T-helper 1 cell treated with Interleukin-12 subunit alpha and Interleukin-12 subunit beta and Interleukin-4 antibody, amounts not matched to agents 30 ng/mL and 1 ng/mL, for 36 hours (primary cell): ENCODE measurements at regions not wholly inside any gene's neighbourhood (a gene's known extent, or its start where the extent isn't known, plus 50 kb on each side); places are given as distances from the start of the nearest gene placed in this dataset.

ENCODE experiments used
- intact Hi-C: fragments of 100-400 bp; cut with micrococcal nuclease; formaldehyde crosslinking; loops from one replicate; pipeline ENCODE4 v1.15.1; 2024

DNA sequence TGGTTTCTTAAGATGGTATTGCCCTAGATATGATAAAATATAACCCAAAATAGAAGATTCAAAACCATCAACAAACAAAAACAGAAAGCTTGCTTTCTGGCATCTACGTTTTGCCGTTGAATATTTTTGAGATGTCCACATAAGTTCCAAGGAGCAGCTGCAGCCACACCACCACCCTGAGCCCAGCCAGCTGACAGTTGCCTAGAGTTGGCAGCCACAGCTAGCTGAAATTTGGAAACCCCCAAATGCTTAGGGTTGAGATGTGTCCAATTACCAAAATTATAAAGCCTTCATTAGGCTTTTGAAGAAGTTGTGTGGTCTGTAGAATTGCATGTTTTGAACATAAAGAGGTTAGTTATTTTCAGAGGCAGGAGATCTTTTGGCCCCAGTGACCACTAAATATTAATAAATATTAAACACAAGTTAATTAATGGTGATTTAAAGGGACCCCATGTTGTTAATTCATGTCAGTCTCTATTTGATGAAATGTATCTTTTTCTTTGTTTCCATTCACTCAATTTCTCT is 118.1 kb upstream of the DTNA start:
- intact Hi-C loops: no loop called here

GRCh38 chr18:34592481-34592880 is 117.6 kb upstream of the DTNA start:
- intact Hi-C loops: no loop called here

DNA sequence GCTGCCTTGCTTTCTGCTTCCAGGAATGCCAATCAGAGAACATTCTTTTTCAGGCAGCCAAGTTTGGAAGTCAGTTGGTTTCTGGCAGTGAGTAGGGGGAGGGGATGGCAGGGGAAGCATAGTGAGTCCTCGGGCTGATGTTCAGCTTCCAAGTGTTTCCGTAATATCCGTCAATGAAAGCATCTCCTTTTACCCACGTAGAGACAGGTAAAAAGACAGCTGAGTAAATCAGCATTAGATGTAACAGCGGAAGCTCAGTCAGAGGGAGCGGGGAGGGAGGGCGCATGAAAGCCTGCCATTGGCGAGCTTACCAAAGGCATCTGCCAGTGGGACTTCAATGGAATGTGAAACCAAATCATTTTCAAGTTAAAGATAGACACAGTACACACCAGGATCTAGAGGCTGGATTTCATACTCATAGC is 117.1 kb upstream of the DTNA start:
- intact Hi-C loops: no loop called here

- intact Hi-C loops: no loop called here
Measured at GRCh38 chr18:34594266-34594665, 115.8 kb upstream of the DTNA start.

GRCh38 chr18:34595690-34596089 is 114.4 kb upstream of the DTNA start:
- intact Hi-C loops: no loop called here

DNA sequence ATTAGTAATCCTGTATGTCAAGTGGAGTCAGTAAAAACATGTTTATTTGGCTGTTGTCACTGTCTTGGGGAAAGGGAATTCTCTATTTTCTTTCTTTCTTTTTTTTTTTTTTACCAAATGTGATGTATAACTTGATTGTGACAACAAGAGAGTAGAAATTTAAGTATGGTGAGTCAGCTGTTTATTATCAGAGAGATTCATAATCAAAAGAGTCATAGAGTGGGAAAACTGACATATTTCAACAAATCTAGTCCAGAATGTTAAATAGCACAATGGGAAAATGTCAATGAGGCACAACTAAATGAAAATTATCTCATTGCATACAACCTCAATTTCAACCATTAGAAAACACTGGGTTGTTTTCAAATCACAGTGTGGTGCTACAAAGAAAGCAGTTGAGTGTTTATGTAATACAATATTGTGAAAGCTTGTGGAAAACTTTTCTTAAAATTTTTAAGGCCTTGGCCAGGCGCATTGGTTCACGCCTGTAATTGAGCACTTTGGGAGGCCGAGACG is 111.9 kb upstream of the DTNA start:
- intact Hi-C loops: no loop called here

GRCh38 chr18:34600158-34600557 is 109.9 kb upstream of the DTNA start:
- intact Hi-C loops: no loop called here

GRCh38 chr18:34600874-34601656 is 109.0 kb upstream of the DTNA start:
- intact Hi-C loops: no loop called here

DNA sequence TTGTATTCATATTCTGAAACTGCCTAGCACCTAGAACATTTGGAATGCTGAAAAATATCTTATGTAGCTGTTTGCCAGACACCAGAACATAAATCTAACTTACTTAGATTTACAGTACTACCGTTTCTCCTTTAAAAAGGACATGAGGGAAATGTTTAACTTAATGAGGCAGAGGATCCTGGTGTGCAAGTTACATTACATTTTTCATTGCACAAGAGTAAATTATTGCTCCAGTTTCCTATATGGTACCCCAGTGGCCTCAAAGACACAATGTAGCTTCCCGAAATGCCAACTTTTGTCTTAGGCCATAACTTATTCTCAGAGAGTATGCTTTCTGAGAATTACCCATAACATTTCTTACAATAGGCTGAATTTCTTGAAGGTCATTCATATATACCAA is 105.5 kb upstream of the DTNA start:
- intact Hi-C loops: no loop called here

GRCh38 chr18:34606851-34607250 is 103.2 kb upstream of the DTNA start:
- intact Hi-C loops: no loop called here

GRCh38 chr18:34608064-34608463 is 102.0 kb upstream of the DTNA start:
- intact Hi-C loops: no loop called here

DNA sequence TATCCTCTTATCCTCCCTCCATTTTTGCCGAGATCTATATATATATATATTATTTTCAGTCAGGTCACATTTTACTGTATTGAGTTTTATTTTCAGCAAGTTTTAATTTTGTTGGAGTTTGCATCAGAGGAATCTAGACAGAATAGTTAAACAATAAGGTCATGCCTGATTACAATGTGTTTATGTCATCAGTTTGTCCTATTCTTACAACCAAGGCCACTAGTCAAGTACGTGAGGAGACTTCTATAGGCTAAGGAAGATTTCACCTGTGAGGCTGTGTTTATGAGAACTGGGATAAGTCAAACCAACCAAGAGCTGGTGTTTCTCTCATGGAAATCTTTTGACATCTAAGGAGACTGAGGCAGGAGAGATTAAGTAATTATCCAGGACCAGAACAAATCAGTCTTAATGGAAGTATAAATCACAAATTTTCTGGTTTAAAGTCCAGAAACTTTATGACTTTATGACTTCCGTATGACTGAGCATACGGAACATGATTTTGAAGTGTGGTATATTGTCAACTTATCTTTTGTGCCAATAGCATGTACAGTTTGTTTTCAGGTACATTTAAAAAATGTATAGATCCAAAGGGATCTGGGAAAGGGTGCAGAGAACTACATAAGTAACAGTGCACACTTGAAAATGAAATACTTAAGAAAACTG is 100.0 kb upstream of the DTNA start:
- intact Hi-C loops: no loop called here

- intact Hi-C loops: no loop called here
Measured at GRCh38 chr18:34611904-34612303, 98.2 kb upstream of the DTNA start.

GRCh38 chr18:34620258-34620861 is 89.7 kb upstream of the DTNA start:
- intact Hi-C loops: no loop called here

- intact Hi-C loops: no loop called here
Measured at GRCh38 chr18:34623557-34623956, 86.5 kb upstream of the DTNA start.

DNA sequence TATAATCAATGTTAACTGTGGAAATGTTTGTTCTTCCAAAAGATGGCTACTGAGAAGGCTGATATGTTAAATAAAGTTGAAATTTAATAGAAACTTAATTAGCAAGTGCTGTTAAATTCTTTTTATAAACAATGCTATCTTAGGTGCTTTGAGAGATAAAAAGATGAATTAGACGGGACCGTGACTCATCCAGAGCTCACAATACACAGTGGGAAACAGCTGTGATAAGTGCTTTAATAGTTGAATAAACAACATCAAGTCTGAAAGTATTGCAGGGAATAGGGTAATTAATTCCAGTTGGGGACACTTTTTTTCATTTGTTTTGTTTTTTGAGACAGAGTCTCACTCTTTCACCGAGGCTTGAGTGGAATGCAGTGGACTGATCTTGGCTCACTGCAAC is 85.5 kb upstream of the DTNA start:
- intact Hi-C loops: no loop called here

- intact Hi-C loops: no loop called here
Measured at GRCh38 chr18:34626404-34627136, 83.5 kb upstream of the DTNA start.

DNA sequence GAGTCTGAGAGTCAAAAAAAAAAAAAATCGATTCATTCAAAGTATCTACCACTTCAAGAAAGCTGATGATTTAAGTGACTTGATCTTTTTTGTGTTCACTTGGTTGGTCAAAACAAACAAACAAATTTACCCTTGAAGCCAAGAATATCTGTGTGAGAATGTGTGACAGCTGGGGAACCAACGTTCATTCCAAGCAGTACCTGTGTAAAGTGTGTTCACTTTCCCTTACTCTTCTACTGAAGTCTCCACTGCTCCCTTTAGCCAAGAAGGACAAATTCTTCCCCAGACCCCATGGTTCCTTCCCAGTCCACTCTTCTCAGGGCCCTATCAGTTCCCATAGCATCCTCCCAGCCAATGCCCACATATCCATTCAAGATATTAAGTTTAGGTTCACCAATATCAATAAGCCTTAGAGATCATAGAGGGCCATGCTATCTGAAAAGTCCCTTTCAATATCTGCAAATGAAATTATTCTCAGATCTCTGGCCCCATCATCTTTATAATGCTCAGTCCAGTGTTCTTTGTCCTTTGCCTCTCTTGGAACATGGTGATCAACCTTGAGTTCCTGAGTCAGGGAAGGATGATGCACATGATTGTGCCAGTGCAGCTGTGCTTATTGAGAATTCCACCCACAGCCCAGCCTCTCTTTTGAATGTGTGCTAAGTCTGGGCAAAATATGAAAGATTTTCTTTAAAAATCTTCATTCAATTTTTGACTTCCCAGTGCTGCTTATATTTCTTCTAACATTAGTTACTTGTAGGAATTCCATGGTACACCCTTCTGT is 82.8 kb upstream of the DTNA start:
- intact Hi-C loops: no loop called here

DNA sequence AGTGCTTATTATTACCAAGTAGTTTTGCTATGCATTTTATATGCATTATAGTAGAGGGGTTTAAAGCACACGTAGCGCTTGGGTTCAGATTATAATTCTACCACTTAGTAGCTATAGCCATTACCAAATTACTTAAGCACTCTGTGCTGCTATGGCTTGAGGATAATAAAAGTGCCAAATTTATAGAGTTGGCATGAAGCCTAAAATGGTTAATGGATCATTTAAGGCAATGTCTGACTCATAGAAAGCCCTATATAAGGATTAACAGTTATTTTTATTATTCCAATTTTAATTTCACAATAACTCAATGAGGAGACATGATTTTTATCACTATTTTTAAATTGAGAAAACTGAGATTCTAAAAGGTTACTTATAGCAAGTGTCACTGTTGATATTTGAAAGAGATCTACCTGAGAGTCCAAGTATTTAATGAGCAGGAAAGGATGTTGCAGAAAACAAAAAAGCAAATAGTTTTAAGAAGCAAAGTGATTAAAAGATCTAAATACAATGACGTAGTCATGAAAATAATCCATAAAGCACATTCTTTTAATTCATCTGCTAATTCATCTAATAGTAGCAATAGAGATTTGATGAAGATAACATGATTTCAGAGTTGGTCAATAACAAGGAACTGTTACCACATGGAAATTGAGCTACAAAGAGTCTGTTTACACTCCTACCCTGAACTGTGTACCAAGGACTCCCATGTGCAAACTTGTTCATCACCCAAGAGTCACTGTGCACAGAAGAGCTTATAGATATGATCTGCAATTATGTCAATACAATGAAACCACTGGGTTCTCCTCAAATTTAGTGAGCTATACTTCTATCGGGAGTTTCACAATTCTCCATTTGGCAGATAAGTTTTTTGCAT is 78.8 kb upstream of the DTNA start:
- intact Hi-C loops: no loop called here

DNA sequence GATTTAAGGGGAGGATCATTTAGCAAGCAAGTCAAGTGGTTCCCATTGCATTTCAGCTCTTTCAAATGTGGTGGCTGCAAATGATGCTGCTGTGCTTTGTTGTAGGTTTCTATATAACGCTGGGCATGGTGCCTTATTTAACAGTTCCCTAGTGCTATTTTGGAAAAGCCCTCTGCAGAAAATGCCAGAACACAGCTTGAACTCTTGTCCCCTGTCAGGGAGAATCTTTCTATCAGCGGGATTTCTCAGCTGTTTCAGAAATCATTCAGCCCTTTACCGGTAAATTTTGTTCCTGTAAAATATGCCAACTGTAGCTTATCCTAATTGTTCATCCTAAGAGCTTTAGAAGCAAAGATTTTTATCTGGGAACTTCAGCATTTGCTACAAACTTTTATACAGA is 77.8 kb upstream of the DTNA start:
- intact Hi-C loops: no loop called here
